Astrocyte (in vitro differentiated cells and primary cell): ENCODE measurements at regions not wholly inside any gene's neighbourhood (a gene's known extent, or its start where the extent isn't known, plus 50 kb on each side); places are given as distances from the start of the nearest gene placed in this dataset.

Experiments
- CTCF ChIP-seq: IDR thresholded peaks from 2 replicates; pipeline ENCODE4 v1.5.1; 2011; ENCODE audit warnings: low read depth, mild to moderate bottlenecking, inconsistent platforms, low read length, moderate library complexity; ENCODE audit not compliant: insufficient read depth
- EZH2 ChIP-seq: IDR thresholded peaks from 2 replicates; pipeline ENCODE4 v1.6.1; 2012; ENCODE audit warnings: mild to moderate bottlenecking, low read length, inconsistent platforms; ENCODE audit not compliant: insufficient read depth

DNA sequence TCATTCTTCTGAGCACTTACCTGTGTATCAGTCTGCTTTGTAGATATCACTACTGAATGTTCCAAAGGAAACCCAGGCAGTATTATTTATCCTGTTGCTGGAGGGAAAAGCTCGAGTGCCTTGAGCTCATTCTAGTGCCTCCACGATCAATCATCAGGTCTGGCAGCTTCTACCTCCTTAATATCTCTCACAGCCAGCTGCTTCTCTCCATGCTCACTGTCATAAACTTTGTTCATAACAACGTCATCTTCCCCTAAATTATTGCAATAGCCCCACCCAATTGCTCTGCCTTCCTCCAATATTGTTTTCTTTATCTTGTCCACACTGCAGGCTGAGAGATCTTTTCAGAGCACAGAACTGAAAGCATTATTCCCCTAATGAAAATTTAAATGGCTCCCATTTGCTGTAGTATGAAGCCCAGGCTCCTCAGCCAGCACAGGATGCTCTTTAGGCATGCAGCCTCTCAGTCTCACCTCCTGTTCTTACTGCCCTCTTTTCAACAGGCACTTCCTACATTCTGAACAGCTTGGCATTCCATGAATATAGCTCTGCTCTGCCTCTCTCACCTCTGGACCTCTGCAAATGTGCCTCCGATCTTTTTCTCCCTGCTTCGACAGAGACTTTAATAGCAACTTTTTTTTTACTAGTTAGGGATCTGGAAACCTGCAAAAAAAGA lies 504.2 kb upstream of the IGFBP7 start:
- TF ChIP-seq CTCF (no peak), EZH2 (no peak)
